ENCODE measurements at regions not wholly inside any gene's neighbourhood (a gene's known extent, or its start where the extent isn't known, plus 50 kb on each side); places are given as distances from the start of the nearest gene placed in this dataset.

- DNase-seq (ENCODE audit: low read depth, low spot score) = no peak
Measured at GRCh38 chr6:159118924-159119323, 50.3 kb upstream of the FNDC1 start.

GRCh38 chr6:159117563-159117962 is 51.6 kb upstream of the FNDC1 start:
- DNase-seq (ENCODE audit: low read depth, low spot score) = no peak

GRCh38 chr6:159117046-159117445 is 52.2 kb upstream of the FNDC1 start:
- no peak for DNase-seq (ENCODE audit: low read depth, low spot score)

- DNase-seq (ENCODE audit: low read depth, low spot score) = no peak
Measured at GRCh38 chr6:159116343-159116742, 52.9 kb upstream of the FNDC1 start.

- no peak for DNase-seq (ENCODE audit: low read depth, low spot score)
Measured at GRCh38 chr6:159114569-159114968, 54.6 kb upstream of the FNDC1 start.

GRCh38 chr6:159113223-159113622 is 56.0 kb upstream of the FNDC1 start:
- no peak for DNase-seq (ENCODE audit: low read depth, low spot score)

GRCh38 chr6:159112714-159113113 is 56.5 kb upstream of the FNDC1 start:
- no peak for DNase-seq (ENCODE audit: low read depth, low spot score)

GRCh38 chr6:159110748-159111147 is 58.5 kb upstream of the FNDC1 start:
- no peak for DNase-seq (ENCODE audit: low read depth, low spot score)

- peak; percentile 47 for DNase-seq (ENCODE audit: low read depth, low spot score)
Measured at GRCh38 chr6:159110013-159110412, 59.2 kb upstream of the FNDC1 start.

GRCh38 chr6:159109391-159109790 is 59.8 kb upstream of the FNDC1 start:
- DNase-seq (ENCODE audit: low read depth, low spot score) = no peak

- DNase-seq (ENCODE audit: low read depth, low spot score) = no peak
Measured at GRCh38 chr6:159108426-159108985, 60.7 kb upstream of the FNDC1 start.

GRCh38 chr6:159107451-159108260 is 61.5 kb upstream of the FNDC1 start:
- no peak for DNase-seq (ENCODE audit: low read depth, low spot score)

- DNase-seq (ENCODE audit: low read depth, low spot score) = peak; percentile 59
Measured at GRCh38 chr6:159106627-159107241, 61.9 kb upstream of the TAGAP start.

- no peak for DNase-seq (ENCODE audit: low read depth, low spot score)
Measured at GRCh38 chr6:159105716-159106115, 60.9 kb upstream of the TAGAP start.

- DNase-seq (ENCODE audit: low read depth, low spot score) = no peak
Measured at GRCh38 chr6:159104931-159105330, 60.1 kb upstream of the TAGAP start.

GRCh38 chr6:159104163-159104925 is 59.6 kb upstream of the TAGAP start:
- peak; percentile 23 for DNase-seq (ENCODE audit: low read depth, low spot score)

GRCh38 chr6:159103396-159104162 is 58.8 kb upstream of the TAGAP start:
- no peak for DNase-seq (ENCODE audit: low read depth, low spot score)

GRCh38 chr6:159102373-159103160 is 57.8 kb upstream of the TAGAP start:
- DNase-seq (ENCODE audit: low read depth, low spot score) = no peak

- DNase-seq (ENCODE audit: low read depth, low spot score) = no peak
Measured at GRCh38 chr6:159101656-159102055, 56.9 kb upstream of the TAGAP start.

GRCh38 chr6:159100395-159101182 is 55.8 kb upstream of the TAGAP start:
- DNase-seq (ENCODE audit: low read depth, low spot score) = no peak
